Hepatic stellate cell (primary cell): ENCODE measurements at regions not wholly inside any gene's neighbourhood (a gene's known extent, or its start where the extent isn't known, plus 50 kb on each side); places are given as distances from the start of the nearest gene placed in this dataset.
"Not testable (repeated sequence)": the region's sequence is repeated elsewhere in the genome, so short reads cannot be mapped to it uniquely, and the experiment has no call there.

Source experiments
- DNase-seq: peaks from one replicate; pipeline ENCODE4 v3.0.0; 2011; ENCODE audit warnings: low spot score

DNA sequence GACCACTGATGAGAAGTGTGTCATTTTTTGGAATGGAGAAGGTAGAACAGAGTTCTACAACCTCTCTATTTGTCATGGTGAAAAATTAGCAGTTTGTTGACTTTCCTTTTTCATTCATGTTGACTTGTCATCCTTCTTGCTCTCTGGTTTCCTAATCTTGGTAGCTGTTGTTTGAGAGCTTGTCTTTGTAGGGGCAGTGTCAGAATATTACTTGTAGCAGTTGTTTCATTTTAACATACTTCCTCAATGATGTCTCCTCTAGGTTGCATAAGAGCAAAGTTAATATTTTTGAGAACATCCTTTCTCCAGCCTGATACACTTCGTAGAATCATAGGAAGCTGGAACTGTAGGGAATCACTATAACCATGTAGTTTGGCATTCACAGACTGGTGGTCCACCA, 368.2 kb upstream of the FANCL start:
- DNase-seq = no peak

DNA sequence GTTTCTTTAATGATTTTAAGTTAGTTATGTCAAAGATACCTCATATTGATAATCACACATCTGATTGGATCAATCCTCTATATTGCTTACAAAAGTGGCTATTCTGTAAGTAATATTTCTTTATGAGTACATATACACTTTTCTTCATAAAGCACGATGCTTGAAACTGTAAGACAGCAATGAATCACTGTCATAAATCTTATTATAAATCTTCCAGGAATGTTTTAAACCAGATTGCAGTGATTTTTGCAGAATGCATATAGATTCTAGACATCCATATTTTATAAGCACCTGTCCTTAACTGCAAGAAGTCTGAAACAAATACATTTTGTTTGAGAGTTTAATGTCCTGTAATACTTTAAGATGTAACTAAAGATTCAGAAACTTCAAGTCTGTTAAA, 367.0 kb upstream of the FANCL start:
- DNase-seq = no peak

DNA sequence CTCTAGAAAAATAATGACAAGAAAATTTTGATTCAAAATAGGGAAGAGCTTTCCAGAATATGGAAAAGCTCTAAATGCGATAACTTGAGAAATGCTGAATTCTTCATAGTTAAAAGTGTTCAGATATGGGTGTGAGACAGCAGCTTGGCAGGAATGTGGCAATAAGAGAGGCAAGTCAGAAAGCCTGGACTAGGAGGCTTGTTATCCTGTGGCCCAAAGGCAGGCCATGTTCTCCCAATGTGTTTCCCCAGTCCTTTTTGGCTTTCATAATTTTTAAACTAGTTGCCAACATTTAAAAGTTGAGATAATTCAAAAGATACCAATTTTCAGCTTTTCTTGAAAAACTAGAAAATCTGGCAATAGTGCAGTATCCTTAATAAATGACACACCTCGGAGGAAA, 366.3 kb upstream of the FANCL start:
- no peak for DNase-seq

DNA sequence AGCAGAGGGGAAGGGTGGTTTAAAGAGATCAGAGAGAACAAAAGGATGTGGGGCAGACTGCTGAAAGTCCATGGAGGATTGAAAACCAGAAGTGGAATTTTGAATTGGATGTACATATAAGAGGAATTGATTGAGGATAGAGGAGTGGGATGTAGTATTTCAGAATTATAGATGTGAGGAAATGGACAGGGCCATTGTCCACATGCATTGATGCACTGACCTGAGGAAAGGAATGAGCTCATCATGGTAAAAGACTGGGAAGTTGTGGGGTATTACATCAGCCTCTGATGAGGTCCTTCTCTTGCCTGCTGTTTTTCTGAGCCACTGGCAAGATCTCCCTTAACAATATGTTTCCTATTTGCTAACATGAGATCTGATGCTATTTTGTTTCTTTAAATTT, 365.7 kb upstream of the FANCL start:
- no peak for DNase-seq

DNA sequence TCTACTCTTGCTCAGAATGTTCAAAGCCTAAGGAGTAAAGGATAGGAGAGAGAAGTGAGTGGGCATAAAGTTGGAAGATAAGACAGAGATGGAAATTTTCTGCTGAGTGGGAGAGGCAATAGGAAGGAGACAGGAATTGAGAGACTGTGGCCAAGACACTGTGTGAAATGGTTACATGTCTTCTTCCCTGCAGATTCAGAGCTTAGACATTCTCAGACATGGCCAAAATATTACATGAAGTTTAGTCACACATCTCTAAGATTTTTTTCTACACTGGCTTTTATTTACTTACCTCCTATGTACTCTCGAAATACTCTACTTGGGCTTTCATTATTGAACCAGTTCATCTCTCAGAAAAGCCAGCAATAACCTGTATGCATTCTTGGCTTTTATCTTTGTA, 363.0 kb upstream of the FANCL start:
- no peak for DNase-seq

DNA sequence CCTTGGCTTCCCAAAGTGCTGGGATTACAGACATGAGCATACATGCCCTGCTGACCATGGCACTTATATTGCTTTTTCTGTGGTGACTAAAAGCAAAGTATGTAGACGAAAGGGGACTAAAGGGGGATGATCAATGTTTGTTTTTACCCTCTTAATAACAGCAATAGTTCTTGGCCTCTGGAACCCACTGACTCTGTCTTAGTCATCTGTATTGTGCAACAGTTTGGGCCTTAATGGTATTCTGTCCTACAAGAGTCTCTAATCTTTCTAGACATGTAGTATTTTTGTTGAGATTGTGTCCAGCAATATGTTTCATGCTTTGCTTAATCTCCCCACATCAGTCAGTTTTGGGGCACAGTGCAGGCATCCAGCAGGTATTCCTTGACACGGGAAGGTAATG, 359.9 kb upstream of the FANCL start:
- no peak for DNase-seq

DNA sequence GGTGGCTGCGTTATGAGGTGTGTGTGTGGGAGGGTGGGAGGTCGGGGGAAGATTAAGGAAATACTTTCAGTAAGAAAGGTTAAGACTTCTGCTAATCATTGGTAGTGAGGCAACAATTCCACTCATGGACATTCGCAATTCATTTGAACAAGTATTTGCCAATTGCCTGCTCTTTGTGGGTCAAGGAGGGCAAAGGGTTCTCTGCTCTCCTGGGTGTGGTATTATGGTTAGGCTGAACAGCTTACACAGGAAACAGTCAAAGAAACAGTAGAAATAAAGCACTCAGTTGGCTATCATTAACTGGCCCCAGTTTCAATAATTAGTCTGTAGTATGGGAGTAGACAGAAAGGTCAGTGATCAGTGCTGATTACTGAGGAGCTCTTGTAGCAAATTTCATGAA, 357.0 kb upstream of the FANCL start:
- DNase-seq = no peak

DNA sequence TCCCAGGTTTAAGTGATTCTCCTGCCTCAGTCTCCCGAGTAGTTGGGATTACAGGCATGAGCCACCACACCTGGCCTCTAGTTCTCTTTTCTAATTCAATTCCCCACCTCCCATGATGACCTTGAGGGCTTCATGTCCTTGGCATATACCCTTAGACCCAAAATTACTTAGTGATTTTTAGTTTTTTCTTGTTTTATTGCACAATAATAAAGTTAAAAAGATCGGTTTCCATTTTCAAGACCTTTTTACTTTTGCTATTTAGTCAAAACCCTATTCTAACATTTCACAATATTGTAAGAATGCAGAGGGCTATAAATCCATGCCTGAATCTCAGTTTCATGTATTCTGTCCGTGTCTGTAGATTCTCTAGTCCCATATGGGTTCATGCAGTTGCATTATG, 354.6 kb upstream of the FANCL start:
- no peak for DNase-seq

DNA sequence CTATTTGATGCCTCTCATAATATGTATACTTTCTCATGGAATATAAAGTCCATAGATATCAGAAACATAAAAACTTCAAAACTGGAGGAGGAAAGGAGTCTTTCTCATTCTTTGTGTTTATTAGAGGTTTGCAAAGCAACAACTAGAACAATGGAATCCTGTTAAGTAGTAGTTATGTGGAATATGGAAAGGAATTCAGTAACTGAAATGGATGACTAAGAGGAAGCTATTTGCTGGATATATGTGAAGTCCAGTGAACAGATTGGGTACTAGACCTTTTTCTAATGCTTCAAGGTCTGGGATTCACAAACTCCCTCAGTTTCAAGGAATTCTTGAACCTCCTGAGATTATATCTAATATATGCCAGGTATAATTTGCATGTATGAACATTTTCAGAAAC, 353.6 kb upstream of the FANCL start:
- peak; percentile 9 for DNase-seq

DNA sequence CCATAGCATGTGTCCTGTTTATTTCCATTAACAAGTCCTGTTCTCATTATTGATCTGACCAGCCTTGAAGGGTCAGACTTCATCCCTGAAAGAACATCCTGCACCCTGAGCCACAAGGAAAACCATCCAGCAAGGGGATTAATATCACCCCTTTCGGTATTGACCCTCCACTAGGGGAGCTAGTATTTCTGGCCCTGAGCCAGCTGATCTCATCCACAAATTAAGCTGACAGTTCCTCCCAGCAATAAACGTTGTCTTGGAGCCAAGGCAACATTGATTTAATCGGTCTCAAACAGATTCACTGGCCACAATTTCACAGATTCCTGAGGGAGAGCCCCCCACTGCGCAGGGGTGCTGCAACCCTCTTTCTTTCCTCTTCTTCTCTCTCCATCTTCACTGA, 353.1 kb upstream of the FANCL start:
- DNase-seq = no peak

DNA sequence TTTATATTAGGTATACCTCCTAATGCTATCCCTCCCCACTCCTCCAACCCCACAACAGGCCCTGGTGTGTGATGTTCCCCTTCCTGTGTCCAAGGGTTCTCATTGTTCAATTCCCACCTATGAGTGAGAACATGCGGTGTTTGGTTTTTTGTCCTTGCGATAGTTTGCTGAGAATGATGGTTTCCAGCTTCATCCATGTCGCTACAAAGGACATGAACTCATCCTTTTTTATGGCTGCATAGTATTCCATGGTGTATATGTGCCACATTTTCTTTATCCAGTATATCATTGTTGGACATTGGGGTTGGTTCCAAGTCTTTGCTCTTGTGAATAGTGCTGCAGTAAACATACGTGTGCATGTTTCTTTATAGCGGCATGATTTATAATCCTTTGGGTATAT, 345.1 kb upstream of the FANCL start:
- DNase-seq = not testable (repeated sequence)

DNA sequence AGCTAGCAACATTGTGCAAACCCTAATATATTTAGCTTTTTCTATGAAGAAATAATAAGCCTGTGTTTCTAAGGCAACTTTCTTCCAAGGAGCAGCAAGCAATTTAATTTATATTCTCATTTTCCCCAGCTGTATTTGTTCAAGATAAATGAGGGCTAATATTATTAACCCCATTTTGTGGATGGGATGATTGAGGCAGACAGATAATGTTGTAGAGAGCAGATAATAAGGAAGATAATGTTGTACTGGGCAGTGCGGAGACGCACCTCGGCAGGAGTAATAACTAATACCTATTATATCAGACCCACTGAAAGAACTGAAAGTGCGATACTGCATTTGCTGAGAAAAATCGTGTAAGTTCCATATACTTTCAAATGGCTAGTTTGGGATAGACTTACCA, 344.1 kb upstream of the FANCL start:
- DNase-seq = no peak

DNA sequence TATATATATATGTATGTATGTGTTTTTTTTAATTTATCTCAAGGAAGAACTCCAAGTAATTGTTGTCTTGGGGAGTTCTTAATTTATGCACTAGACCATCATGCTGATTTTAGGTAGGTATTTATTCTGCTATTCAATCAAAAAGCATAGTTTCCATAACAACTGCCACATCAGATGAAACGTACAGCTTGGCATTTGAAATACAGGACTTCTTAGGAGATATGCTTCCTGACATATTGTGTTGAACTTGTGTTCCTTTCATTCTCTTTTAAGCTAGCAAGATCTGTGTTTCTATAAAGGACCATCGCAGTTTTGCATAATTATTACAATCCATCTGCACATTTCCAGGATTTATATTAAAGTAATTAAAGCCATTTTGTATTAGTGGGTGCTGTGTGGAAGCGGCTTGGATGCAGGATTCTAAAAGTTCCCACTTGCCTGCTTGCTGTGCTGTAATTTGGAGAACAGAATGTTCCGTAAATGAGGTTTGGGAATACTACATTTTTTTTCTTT, 343.5 kb upstream of the FANCL start:
- no peak for DNase-seq

DNA sequence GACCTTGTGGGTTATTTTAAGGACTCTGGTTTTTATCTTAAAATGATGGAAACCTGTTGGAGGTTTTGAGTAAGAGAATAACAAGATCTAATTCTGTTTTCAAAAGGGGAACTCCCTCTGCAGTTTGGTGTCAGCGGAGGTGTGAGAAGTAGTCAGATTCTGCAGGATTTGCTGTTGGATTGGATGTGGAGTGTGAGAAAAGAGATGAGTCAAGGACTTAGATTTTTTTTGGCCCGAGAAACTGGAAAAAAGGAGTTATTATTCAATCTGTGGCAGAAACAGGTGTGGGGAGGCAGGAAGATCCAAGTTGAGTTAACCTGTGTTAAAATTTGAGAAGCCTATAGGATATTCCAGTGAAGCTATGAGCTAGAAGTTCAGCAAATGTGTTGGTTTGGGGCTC, 337.2 kb upstream of the FANCL start:
- DNase-seq = no peak

DNA sequence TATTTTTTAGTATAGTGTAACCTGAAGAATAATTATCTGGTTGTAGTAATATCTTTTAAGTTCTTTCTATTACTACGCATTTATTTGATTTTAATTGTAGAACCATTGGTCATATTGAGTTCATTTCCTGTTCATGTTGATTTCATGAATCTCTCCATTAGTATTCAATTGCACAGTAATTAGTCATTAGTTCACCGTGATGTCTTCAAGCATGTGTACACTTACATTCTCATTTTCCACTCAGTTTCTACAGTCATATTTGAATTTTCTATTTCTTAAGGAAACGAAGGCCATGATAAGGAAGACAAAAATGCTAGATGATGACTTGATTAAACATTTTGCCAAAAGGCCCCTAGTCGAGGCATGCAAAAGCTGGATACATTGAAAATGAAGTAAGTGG, 333.7 kb upstream of the FANCL start:
- no peak for DNase-seq

DNA sequence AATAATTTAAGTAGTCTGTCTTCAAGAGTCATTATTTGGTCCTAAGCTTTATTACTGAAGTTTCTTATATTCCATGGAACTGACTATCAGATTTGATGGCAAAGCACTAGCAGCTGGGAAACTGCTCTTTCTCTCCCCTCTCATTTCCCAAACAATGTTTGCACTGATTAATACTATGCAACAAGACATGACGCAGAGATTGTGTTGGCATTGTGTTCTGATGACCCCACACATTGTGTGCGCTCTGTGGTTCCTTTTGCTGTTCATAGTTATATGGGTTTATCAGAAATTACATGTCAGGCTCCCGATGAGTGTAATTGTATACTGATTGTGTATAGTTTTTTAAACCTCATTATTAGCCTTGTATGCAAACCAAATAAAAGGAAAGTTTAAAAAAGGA, 331.6 kb upstream of the FANCL start:
- no peak for DNase-seq

DNA sequence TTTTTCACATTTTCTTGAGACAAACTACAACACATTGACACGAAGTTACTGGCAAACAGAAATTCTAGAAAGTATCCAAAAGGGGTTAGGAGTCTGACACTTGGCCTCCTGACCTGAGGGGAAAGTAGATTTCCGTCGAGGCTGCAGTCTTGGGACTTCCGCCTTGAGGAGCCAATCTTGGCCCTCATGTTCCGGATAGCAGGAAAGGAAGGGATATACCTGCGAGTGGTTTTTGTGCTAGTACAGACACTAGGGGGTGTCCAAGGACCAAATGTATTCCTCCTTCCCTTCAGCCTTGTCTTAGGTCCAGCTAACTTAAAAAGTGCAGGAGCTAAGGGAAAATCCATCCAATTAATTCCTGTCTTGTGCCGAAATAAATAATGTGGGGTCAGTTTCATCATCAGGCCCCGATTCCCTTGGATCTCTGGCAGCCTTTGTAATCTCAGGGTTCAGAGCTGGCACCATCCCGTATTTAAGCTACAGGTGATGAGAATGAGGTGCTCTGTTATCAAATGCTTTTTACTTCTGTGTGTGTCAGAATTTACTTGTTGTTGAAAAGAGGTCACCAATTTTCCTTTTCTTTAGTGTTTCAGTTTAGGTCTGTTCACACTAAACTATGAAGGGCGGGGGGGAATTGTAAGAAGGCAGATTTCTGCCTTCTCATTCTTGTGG, 330.2 kb upstream of the FANCL start:
- DNase-seq = peak; percentile 47

DNA sequence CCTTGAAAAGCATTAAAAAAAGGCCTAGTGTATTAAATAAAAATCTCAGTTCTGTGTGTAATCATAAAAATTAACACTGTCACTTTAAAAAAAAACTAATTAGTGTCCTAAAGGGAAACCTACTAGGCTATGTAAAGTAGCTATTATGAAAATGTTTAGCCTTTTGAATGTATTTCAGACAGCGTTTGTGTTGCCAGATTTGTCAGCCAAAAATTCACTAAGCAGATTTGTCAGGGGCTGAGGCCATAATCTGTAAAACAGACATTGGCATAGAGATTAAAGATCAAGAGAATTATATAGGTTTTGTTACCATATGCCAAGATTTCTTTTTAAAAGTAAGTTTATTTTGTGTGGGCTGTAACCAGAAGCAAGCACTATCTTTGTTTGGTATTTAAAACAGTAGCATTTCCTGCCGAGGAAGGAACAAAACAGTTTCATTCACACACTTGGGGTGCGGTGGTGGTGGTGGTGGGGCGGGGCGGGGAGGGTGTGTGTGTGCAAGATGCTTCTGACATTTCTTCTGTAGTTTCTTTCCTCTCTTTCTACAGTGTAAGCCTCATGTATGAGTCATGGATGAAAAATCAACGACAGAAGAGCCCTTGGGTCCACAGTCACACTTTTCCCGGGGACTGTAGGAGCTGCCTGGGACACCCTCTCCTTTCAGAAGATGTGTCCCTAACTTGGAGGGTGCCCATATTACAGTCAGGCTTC, 328.5 kb upstream of the FANCL start:
- no peak for DNase-seq

DNA sequence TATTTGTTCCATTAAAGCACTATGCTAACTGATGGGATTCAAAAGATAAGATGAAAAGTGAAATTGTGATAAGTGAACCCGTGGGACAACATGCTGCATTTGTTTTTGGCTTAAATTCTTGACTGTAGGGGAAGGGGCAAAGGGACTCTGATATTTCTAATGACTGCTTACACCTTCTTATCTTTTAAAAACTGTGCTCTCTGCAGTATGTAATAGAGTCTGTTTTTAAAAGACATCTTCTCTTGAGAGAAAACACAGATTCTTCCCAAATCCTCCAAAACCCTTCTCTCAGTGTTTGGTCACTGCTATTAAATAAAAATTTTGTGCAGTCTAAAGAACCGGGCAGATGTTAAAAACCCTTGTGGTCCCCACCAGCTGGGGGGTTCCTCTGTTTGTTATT, 327.8 kb upstream of the FANCL start:
- DNase-seq = no peak

DNA sequence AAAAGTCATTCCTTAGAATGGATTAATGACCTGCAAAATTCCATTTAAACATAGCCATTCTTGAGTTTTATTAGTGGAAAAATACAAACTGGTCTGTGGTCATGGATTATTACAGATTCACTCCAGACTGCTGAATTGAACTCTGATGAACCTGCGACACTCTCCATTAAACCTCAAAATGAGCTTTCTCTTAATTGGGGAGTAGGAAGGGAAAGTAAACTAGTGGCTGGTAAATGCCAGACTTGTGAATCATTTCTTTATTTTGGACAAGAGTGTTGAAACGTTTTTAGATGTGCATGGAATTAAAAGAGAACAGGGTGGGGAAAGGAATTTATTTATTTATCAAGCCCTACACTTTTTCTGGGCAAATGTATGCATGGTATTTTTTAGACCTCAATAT, 321.2 kb upstream of the FANCL start:
- no peak for DNase-seq

DNA sequence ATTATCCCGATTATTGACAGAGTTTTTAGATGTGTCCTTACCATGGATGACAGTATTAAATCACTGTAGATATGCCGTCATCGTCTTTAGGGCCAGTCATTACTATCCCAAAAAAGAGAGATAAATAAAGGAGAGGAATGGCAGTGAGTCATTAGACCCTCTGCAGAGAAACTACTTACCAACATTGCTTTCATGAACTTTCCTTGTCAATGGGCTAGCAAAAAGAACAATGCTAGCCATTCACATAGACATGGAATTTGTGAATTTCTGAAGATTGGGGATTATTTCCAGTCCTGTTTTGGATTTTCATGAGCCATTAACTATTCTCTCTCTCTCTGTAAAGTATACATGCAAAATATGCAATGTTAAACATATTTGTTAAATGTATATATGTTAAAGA, 319.4 kb upstream of the FANCL start:
- no peak for DNase-seq

DNA sequence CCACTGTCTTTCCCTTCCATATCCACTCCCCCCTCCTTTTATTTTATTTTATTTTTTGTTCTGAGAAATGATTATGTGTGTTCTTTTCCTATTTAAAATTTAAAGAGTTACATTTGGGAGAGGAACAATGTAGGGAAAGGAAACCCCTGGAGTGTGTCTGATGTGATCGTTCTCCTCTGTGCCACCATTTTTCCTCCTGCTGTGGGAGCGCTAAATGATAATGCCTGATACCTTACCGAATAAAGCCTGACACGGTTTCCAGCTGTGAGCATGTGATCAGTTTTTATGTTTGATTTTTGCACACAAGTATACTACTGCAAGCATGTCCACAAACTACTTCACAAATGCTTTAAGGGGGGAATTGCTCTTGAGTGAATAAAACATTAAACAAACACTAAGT, 317.8 kb upstream of the FANCL start:
- no peak for DNase-seq

DNA sequence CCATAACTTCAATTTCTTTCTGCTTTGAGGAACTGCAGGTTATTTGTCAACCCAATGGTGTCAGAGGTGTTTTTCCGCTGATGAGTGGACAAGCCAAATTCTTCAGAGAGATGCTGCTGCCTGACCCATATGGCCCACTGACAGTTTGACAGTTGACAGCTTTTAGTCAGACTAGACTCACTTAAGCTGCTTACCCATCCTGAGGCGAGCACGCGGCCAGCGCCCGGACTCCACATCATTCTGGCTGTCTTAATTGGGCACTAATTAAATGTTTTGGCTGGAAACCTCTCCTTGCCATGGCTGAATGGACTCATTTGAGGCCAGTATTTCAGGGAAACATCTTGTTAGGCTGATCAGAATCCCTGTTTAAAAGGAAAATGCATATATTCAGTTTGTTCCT, 316.1 kb upstream of the FANCL start:
- DNase-seq = no peak

DNA sequence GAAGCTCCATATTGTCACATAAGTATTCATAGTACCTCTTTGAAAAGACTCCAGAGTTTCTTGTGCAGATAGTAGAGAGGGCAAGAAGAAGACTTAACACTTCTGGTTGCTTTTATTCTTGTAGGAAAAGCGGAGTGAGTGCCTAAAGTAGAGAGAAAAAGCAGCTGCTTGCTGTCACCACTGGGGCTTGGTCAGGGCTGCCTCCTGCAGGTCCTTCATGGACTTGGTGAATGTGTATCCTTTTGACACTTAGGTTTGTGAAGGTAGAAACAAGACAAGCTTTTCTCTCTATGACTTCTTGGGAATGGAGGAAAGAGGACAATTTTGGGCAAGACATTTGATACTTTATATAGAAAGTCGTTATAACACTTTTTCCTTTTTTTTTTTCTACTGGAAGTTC, 312.8 kb upstream of the FANCL start:
- no peak for DNase-seq
